ENCODE measurements at regions not wholly inside any gene's neighbourhood (a gene's known extent, or its start where the extent isn't known, plus 50 kb on each side); places are given as distances from the start of the nearest gene placed in this dataset.

DNA sequence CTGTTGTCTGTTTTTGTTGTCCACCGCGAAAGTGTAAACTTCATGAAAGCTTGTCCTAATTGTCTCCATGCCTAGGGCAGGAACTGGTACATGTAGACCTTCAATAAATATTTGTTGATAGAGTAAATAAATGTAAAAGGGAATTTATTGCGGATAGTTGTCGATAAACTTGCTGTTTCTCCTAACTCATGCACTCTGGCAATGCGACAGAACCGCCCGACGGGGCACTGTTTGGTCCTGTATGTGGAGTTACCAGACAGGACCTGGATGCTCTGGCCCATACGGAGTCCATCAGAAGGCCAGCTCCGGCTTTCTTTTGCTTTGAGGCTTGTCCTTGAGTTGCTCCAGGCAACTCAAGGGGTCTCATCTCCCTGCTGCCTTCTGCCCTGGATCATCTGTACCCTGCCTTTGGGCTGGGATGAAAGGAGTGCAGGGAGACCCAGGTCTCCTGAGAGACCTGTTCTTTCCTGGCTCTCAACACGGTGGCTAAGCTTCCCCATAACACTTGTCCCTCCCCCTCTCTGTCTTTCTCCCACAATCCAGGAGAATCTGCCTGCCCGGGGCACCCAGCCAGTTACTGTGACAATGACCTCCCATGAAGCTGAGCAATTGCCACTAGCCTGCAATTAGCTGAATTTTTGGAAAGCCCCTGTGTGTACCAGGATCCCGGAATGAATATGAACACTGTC lies 149.5 kb upstream of the PTCH1 start:
- no peak for DNase-seq

DNA sequence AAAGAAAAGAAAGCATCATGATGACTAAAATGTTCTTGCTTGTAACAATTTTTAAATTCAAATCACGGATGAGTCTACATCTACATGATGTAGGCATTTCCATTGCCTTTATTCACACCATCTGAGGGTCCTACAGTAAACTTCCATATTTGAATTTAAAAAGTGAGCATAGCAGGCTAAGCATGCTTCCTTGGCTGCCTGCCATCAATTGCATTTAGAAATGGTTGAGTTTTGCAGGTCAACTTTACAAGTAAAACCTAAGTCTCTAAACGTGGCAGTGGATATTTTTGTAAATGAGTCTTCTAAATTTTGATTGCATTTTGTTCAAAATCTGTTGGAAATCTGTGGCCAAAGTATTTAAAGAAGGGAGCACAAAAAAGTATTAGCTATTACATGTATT lies 136.5 kb upstream of the PTCH1 start:
- DNase-seq = no peak

DNA sequence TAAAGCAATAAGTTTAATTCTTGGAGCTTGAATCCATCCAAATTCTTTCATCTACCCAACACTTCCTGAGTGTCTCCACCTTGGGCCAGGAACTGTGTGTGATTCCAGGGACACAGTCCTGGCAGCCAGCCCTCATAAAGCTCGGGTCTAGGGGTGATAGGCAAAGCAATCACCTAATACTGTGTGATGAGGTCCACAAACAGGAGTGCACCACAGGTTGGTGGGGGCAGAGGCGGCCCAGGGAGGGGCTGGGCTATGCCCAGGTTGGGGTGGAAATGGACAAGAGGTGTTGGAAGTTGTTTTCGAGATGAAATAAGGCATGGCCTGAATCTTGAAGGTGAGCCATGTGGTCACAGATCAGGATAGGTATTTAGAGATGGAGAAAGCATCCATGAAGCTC lies 133.9 kb upstream of the PTCH1 start:
- no peak for DNase-seq

DNA sequence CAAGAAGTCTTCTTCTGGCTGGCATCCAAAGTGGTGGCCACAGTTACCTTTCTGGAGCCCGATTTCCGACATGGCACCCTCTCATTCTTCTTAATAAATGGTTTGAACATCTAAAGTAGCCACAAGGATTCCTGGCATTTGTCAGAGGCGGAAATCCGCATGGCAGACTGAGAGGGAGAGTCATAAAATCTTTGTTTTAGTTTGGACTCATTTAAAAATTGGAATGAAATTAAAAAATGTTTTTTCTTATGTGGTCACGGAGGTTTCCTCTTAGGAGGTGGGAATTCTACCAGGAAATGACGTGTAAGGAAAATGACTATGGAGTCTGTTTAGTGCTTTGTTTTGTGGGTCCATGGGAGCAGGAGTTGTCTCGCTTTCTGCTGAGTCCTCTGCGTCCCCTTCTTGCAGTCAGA lies 133.0 kb upstream of the PTCH1 start:
- no peak for DNase-seq

DNA sequence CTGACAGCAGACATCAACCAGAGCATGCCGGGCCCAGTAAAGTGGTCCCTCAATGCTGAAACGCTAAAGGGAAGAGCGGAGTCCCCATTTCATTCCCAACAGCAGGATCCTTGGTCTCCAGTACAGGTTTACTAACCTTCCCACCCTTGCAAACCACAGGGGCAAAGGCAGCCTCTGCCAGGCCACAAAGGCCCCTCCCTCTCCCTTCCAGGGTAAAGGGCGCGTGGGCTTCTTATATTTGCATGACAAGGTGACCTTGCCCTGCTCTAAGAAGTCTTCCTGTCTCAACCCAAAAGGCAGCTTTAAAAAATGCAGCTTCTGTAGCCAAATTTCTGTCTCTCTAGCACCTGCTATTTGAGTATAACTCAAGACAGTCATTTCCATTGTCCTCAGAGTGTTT lies 131.5 kb upstream of the PTCH1 start:
- no peak for DNase-seq

DNA sequence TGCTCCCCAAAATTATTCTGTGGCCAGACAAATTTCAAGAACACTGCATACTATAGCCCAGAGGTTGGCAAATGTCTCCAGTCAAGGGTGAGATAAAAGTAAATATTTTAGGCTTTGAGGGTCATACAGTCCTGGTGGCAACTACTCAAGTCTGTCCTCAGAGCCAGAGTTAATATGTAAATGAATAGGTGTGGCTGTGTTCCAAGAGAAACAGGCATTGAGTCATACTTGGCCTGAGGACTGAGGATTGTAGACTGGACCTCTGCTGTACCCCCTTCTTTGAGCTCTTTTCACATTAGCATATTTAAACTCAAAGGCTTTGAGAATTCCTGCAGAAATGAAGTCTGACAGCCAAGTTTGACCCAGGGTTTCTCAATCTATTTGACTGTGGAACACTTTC lies 129.2 kb upstream of the PTCH1 start:
- no peak for DNase-seq

DNA sequence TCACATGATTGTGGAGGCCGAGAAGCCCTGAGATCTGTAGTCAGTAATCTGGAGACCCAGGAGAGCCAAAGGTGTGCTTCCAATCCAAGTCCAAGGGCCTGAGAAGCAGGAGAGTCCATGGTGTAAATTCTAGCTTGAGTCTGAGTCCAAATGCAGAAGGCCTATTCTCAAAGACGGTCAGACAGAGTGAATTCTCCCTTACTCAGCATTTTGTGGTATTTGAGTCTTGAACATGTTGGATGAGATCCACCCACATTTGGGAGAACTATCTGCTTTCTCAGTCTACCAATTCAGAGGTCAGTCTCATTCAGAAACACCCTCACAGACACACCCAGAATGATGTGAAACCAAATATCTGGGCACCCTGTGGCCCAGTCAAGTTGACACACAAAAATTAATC lies 128.8 kb upstream of the PTCH1 start:
- no peak for DNase-seq

DNA sequence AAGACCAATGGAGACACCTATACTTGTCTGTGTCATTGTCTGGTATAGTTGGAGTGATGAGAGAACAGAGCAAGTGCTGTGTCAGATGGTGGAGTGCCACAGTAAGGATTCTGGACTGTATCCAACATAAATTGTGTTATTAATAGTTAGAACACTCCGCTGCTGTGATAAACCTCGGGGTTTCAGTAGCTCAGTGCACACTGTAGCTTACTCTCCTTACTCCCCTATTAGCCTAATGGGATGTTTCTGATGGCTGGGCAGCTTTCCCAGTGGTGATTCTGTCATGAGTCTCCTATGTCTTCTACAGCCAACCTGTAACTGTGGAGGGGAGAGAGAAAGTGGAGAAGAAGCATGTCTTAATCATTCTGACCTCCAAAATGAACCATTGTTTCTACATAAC lies 127.6 kb upstream of the PTCH1 start:
- no peak for DNase-seq

DNA sequence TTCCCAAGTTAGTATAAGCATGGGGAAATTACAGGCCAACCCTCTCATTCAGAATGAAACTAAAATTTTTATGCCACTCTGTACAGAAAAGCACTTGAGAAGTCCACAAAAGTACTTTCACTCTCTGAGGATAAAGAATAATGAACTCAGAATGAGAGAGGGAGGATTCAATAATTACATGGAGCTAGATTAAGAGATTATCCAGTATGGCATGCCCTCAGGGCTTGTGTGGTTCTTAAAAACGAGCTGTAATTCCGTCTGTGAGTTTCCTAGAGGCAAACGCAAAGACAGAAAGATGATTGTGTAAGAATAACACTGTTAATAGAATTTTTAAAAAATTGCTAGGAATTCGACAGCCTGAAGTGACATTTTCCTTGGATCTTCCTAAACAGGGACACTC lies 126.8 kb upstream of the PTCH1 start:
- no peak for DNase-seq

DNA sequence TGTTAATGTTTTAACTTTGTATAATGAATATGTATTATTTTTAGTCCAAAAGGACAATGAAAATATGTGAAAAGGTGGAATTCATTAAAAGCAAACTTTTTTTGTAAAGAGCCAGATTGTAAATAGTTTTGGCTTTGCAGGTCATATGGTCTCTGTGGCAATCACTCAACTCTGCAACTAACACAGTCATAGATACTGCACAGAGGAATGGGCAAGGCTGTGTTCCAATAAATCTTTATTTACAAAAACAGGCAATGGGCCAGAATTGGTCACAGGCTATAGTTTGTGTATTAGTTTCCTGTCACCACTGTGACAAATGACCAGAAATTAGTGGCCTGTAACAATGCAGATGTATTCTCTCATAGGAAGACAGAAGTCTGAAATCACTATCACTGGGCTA lies 125.4 kb upstream of the PTCH1 start:
- no peak for DNase-seq

DNA sequence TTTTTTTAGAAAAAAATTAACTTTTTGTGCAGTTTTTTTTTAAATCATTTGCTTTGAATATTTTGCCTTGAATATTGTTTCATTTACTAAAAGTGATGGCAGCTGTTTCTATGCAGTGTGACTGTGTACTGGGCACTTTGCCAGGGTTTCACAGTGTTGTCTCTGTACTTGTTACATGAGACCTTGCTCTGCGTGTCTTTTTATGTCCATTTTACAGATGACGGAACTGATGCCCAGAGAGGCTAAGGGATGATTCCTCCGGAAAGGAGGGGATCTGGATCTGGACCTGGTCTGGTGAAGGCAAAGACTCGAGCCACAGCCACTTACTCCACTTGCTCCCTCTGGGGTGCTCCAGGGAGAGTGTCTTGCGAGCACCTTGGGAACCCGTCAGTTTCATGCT lies 124.8 kb upstream of the PTCH1 start:
- DNase-seq = no peak

DNA sequence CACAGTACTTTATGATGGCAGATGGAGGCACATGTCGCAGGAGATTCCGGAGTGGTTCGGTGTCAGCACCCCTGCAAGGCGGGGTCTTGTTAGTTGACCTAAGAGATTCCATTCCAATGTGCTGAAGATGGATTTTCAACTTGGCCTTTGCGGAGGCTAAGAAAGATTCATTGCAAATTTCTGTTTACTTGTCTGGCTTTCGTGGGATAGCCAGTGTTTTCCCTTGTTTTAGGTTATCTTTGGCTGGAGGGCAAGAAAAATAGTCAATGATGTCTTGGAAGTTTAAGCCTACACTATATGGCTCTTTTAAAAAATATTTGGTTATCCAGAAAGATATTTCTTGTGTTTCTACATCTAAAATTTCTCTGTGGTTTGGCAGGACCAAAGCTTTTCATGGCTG lies 123.6 kb upstream of the PTCH1 start:
- no peak for DNase-seq

DNA sequence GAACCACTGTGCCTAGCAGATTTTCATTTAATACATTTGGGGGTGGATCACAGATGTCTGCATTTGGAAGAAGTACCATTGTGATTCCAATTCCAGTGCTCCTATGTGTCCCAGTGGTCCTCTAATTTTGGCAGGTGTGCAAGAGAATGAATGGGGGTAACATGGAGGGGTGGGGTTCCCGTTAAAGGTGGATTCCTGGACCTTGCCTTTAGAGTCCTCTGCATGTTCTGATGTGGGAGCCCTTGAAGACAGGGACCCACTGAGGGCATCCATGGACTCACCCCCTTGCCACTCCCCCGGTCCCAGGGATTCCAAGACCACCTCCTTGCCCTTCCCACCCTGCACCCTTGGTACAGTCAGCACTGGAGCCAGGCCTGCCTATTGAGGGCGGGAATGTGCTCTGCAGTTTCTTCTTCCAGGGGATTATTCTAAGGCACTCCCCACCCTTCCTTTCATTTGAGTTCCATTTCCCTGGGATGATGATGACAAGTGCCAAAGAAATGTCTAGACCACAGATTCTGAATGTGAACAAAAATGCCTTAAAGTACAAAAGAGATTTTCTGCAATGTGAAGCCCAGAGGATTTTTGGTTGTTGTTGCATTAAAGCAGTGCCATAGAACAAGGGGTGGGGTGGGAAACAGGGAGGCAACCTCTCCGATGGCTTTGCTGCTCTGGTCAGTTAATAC lies 119.4 kb upstream of the PTCH1 start:
- DNase-seq = no peak

DNA sequence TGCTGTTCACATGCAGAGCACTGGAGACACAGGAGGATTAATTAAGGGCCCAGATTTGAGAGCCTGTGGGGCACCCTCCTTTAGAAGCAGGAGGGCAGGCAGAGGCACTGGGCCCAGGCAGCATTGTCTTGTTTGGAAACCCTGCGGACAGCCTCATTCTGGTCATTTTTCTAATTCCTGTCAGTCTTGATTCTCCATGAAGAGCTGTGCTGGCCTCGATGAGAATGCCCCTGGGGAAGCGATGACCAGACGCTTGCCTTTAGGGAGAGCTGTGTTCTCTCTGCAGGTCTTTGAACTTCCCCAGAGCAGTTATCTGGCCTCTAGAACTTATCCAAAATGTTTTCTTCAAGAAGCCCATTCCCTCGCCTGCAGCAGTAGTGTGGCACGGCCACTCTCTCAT lies 117.8 kb upstream of the PTCH1 start:
- DNase-seq = no peak

DNA sequence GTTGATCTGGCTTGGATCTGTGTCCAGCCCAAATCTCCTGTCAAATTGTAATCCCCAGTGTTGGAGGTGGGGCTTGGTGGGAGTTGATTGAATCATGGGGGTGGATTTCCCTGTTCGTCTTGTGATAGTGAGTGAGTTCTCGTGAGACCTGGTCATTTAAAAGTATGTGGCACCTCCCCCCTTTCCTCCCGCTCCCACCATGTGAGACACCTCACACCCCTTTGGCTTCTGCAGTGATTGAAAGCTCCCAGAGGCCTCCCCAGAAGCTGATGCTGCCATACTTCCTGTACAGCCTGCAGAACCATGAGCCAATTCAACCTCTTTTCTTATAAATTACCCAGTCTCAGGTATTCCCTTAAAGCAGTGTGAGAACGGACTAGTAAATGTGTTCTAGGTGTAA lies 117.3 kb upstream of the PTCH1 start:
- DNase-seq = no peak

DNA sequence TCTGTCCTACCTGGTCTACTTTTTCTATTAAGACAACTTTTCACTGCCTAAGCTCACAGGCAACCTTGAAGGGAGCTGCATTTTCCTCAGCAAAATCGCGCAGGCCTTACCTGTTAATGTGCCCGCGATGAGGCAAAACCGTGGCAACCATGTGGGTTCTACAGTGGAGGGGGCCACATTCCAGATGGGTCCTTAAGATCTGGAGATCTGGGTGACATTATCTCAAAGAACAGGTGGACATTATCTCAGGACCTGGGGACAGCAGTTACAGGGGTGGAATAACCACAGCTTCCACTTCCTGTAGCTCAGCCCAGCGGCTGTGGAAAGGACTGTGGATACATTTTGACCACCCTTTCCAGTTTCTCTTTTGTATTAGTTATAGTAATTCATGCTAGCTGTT lies 112.8 kb upstream of the PTCH1 start:
- DNase-seq = no peak

DNA sequence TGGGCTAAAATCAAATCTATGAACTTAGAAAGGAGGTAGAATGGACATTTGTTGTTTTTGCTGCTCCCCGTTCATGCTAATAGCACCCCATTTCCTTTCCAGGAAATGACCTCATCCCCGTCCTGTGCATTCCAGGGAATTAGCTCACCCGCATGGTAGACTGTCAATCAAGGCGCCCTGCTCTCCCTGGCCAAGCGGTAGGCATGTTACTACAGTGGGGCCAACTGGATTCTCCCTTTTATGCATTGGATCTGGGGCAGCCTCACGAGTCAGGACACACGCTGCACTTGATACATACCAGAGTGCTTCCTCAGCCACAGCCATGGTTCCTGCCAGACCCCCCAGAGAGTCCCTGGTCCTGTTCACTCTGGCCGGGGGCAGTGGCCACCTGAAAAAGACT lies 111.0 kb upstream of the PTCH1 start:
- no peak for DNase-seq

DNA sequence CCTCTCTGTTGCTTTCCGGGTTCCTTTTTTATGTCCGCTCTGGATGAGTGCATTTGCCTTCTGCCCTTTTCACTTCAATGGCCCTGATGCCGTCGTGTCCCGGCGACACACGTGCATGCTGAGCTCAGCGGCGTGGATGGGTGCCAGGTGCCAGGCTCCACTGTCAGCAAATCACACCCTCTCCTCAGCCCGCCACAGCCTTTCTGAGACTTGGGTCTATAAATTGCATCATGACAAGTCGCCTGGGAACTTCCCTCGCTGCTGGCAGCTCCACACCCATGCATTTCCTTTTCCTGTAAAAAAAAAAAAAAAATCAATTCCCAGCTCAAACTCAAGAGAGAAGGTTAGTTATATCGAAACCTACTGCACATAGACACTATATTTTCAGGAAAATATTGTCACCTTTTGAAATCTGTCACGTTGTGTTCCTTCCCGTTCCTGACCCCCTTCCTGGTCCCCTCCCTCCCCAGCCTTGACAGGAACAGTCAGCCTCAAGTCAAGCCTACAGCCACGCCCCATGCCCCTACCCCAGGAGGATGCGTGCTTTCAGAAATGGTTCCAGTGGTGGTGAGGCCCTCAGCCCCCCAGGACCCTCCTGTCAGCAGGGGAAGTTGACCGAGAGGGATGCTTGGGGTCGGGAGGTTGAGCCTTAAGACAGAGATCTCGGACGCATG lies 110.3 kb upstream of the PTCH1 start:
- DNase-seq = no peak

DNA sequence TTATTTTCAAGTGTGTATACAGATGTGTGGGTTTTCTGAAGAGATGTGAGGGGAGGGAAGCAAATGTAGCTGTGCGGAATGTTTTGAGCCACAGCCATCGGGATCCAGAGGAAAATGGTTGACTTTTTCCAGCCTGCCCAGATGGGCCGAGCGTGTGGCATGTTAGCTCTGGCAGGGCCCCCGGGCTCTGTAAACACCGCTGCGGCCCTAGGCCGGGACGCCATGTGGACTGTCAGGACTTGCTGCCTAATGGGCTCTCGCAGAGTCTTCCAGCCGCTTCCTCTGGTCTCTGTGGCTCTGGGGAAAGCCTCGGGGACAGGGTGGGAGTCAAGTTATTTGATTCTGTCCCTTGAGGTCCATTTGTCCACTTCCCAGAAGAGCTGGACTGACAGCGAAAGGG lies 109.6 kb upstream of the PTCH1 start:
- DNase-seq = no peak

DNA sequence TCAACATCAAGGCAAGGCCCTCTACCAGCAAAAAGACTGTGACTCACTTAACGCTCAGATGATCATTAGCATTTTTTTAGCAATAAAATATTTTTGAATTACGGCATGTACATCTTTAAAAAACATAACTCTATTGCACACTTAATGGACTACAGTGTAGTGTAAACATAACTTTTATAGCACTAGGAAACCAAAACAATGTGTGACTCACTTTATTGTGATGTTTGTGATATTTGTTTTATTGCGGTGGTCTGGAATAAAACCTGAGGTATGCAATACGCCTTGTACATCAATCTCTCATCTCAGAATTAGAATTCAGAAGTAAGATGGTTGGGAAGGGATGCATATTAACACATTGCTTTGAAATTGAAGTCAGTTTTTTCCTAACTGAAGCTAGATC lies 106.9 kb upstream of the PTCH1 start:
- DNase-seq = no peak

DNA sequence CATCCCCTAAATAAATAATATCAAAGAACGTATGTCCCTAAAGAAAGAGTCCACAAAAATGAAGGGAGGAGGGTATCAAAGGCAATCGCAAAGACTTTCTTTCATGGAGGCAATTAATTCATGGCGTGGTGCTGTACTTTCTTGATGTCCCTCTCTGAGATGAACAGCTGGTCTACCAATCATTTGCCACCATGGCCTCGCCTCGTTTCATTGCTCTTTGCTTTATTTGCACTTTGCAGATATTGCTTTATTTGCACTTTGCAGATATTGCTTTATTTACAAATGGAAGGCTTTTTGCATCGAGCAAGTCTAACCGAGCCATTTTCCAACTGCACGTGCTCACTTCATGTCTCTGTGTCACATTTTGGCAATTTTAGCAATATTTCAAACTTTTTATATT lies 104.0 kb upstream of the PTCH1 start:
- DNase-seq = no peak

DNA sequence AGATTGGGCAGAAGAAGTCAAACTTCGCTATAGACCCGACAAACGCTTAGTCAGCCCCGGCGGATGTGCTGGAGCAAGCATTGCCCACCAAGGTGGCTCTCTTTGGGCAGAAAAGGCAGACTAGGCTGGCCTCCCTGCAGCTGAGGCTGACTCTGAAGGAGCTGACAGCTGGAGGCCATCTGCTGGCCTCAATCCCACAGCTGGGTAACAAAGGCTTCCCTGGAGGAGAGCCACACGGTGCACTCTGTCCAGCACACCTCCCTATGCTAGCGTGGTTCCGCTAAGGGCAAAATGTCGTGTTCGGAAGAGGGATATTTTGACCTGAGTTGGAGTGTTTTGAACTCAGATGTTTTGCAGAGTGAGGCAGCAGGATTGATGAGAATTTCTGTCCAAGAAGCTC lies 103.5 kb upstream of the PTCH1 start:
- DNase-seq = no peak

DNA sequence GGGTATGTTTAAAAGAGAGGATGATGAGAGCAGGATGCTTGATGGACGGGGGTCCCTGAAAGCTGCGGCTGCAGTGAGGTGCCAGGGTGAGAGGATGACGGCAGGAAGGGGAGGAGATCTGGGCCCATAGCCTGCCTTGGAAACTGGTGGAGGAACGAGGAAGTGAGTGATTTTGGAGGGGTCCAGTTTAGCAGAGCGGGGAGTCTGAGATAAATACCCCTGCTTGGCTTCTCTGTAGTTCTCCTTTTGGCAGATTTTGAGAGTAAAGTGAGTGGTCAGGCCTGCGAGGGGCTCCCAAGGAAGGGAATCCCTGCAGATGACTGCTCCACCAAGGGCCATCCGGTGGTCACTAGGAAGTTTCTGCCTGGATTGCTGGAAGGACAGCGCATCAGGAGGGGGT lies 98.5 kb upstream of the PTCH1 start:
- DNase-seq = no peak

DNA sequence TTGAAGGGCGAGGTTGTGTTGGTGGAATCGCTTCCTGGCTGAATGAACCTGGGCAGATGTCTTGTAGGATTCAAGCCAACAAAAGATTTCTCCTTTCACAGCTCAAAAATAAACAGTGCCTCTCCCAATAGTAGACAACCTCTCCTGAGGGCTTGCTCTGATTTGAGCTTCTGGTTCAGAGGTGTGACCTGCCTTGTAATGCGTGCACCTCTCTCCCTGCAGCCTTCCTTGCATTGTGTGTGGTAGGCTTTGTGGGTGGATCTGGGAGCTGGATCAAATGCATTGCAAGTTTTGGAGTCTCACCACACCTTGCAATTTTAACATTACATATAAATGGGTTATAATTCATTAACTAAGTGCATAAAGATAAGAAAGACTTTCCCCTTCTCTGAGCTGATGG lies 96.9 kb upstream of the PTCH1 start:
- DNase-seq = no peak

DNA sequence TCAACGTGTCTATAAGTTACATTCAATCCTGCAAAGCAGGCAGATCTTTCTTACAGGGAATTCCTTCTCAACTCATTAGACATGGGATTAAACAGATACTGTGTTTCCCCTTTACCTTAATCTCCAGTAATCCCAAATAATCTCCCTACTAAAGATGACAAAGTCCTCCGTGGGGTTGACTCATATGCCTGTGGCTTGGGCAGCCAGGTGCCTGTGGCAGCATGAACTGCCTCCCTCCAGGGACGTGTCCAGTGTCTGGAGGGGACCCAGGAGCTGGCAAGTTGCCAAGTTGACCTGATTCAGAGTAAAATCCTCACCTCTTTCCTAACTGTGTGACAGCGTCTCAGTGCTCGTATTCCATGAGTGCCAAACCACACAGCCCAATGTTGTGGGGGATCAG lies 94.6 kb upstream of the PTCH1 start:
- DNase-seq = no peak
